GM18498 (cell line): ENCODE measurements at regions not wholly inside any gene's neighbourhood (a gene's known extent, or its start where the extent isn't known, plus 50 kb on each side); places are given as distances from the start of the nearest gene placed in this dataset.
"Not testable (repeated sequence)": the region's sequence is repeated elsewhere in the genome, so short reads cannot be mapped to it uniquely, and the experiment has no call there.

Experiments used
- ATAC-seq: cut with Tn5 transposase; IDR thresholded peaks from one replicate; pipeline ENCODE4 v1.9.1; 2021; ENCODE audit warnings: mild to moderate bottlenecking, moderate library complexity; ENCODE audit not compliant: unreplicated experiment

- ATAC-seq = no peak
Observed at GRCh38 chr7:35968140-35968940, 167.5 kb downstream of the SEPTIN7 start.

- no peak for ATAC-seq
Observed at GRCh38 chr7:35969066-35969465, 168.2 kb downstream of the SEPTIN7 start.

- ATAC-seq = no peak
Observed at GRCh38 chr7:35970458-35970857, 169.6 kb downstream of the SEPTIN7 start.

- no peak for ATAC-seq
Observed at GRCh38 chr7:35971133-35971891, 170.5 kb downstream of the SEPTIN7 start.

- ATAC-seq = peak; percentile 79
Observed at GRCh38 chr7:35975851-35976454, 175.1 kb downstream of the SEPTIN7 start.

- not testable (repeated sequence) for ATAC-seq
Observed at GRCh38 chr7:35978816-35979640, 174.0 kb upstream of the EEPD1 start.

GRCh38 chr7:35982600-35982999 is 170.5 kb upstream of the EEPD1 start:
- ATAC-seq = no peak

GRCh38 chr7:35983626-35984025 is 169.4 kb upstream of the EEPD1 start:
- no peak for ATAC-seq

- ATAC-seq = peak; percentile 98
Observed at GRCh38 chr7:35985126-35985754, 167.8 kb upstream of the EEPD1 start.

GRCh38 chr7:35987016-35987415 is 166.0 kb upstream of the EEPD1 start:
- ATAC-seq = no peak

- no peak for ATAC-seq
Observed at GRCh38 chr7:35988105-35988504, 164.9 kb upstream of the EEPD1 start.

GRCh38 chr7:35988818-35989217 is 164.2 kb upstream of the EEPD1 start:
- ATAC-seq = no peak

GRCh38 chr7:35991511-35992232 is 161.4 kb upstream of the EEPD1 start:
- no peak for ATAC-seq

GRCh38 chr7:35992436-35992835 is 160.6 kb upstream of the EEPD1 start:
- ATAC-seq = no peak

- no peak for ATAC-seq
Observed at GRCh38 chr7:35993113-35993512, 159.9 kb upstream of the EEPD1 start.

- ATAC-seq = no peak
Observed at GRCh38 chr7:35993676-35994606, 159.1 kb upstream of the EEPD1 start.

GRCh38 chr7:35995334-35995733 is 157.7 kb upstream of the EEPD1 start:
- no peak for ATAC-seq

- no peak for ATAC-seq
Observed at GRCh38 chr7:35998481-35998880, 154.6 kb upstream of the EEPD1 start.

- no peak for ATAC-seq
Observed at GRCh38 chr7:36001546-36001945, 151.5 kb upstream of the EEPD1 start.
